ENCODE measurements at regions not wholly inside any gene's neighbourhood (a gene's known extent, or its start where the extent isn't known, plus 50 kb on each side); places are given as distances from the start of the nearest gene placed in this dataset.

DNA sequence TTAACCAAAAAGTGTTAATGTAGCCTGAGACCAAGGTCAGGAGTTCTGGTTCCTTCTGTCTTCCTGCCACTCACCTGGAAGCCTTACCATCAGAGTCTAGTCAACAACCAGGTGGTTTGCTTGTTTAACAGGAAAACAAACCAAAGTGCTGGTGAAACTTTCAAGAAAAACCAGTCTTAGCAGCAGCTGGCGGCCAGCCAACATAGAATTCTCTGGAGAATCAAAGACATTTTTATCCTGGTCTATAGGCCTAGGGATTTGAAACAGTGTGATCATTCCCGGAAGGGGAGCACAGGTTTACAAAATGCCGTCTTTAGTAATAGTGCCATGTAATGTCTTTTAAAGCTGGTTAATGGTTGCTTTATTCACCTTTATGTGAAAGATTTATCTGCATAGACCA, 146.6 kb upstream of the AKIRIN2 start:
- H3K27ac ChIP-seq, result no peak overlapping the region
- no peak for DNase-seq
- H3K4me3 ChIP-seq, result no peak overlapping the region
- WGBS, 3 donors, result 73 to 84% (median 76%) methylated on average over 3 of the region's 3 CpGs
- H3K27me3 ChIP-seq, result no peaks in the 10 kb centered on the region
- H3K36me3 ChIP-seq, result no peaks in the 10 kb centered on the region
- no peaks in the 10 kb centered on the region for H3K9me3 ChIP-seq
- TF ChIP-seq, protein P1, sequence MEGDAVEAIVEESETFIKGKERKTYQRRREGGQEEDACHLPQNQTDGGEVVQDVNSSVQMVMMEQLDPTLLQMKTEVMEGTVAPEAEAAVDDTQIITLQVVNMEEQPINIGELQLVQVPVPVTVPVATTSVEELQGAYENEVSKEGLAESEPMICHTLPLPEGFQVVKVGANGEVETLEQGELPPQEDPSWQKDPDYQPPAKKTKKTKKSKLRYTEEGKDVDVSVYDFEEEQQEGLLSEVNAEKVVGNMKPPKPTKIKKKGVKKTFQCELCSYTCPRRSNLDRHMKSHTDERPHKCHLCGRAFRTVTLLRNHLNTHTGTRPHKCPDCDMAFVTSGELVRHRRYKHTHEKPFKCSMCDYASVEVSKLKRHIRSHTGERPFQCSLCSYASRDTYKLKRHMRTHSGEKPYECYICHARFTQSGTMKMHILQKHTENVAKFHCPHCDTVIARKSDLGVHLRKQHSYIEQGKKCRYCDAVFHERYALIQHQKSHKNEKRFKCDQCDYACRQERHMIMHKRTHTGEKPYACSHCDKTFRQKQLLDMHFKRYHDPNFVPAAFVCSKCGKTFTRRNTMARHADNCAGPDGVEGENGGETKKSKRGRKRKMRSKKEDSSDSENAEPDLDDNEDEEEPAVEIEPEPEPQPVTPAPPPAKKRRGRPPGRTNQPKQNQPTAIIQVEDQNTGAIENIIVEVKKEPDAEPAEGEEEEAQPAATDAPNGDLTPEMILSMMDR (IDR thresholded peaks at IDR 0.05), result no peak
- TF ChIP-seq POLR2A (IDR thresholded peaks at IDR 0.05) (no peak), EP300 (IDR thresholded peaks at IDR 0.05) (no peak)
- no peaks in the 10 kb centered on the region for H3K4me1 ChIP-seq (ENCODE audit: insufficient read depth)
- intact Hi-C loops (cut with DNase I), result no loop called here

GRCh38 chr6:87847830-87848210, 145.8 kb upstream of the AKIRIN2 start:
- no peaks in the 10 kb centered on the region for H3K9me3 ChIP-seq
- H3K27me3 ChIP-seq, result no peaks in the 10 kb centered on the region
- no peaks in the 10 kb centered on the region for H3K36me3 ChIP-seq
- WGBS, 3 donors, result 93 to 98% (median 95%) methylated on average over 1 of the region's 1 CpG
- no peak for DNase-seq
- H3K4me1 ChIP-seq (ENCODE audit: insufficient read depth), result no peaks in the 10 kb centered on the region
- H3K27ac ChIP-seq, result no peak overlapping the region
- TF ChIP-seq, protein P1 (IDR thresholded peaks at IDR 0.05), result no peak
- TF ChIP-seq EP300 (IDR thresholded peaks at IDR 0.05), result no peak
- TF ChIP-seq POLR2A (IDR thresholded peaks at IDR 0.05), result no peak
- intact Hi-C loops (cut with DNase I), result no loop called here
- H3K4me3 ChIP-seq, result no peak overlapping the region

DNA sequence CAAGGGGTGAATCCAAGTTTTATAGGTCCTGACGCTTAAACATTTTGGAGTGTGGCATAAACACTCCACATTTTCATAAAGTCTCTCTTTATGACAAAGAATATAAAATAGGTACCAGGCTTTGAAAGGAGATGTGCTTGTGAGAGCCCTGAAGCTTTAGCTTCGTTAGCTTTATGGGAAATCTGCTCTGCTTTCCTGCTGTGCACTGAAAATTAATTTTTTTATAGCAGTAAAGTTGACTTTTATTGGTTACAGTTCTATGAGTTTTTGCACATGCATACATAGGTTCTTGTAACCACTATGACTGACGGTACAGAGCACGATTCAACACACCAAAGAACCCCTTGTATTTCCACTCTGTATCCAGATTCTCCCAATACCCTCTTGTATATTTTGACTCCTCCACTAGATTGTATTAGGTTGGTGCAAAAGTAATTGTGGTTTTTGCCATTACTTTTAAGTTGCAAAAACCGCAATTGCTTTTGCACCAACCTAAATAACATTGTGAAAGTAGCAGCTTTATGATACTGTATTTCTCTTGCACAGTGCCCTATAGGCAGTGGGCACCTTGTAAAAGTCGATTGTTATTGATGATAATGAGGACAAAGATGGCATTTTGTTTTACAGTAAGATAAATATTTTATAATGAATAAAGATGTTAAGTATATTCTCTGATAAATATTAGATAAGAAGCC, 145.2 kb upstream of the AKIRIN2 start:
- H3K27me3 ChIP-seq, result no peaks in the 10 kb centered on the region
- no peaks in the 10 kb centered on the region for H3K4me1 ChIP-seq (ENCODE audit: insufficient read depth)
- no peak for DNase-seq
- H3K9me3 ChIP-seq, result no peaks in the 10 kb centered on the region
- no peak overlapping the region for H3K27ac ChIP-seq
- intact Hi-C loops (cut with DNase I), result no loop called here
- 90 to 92% (median 90%) methylated on average over 6 of the region's 6 CpGs for WGBS, 3 donors
- TF ChIP-seq, protein P1 (IDR thresholded peaks at IDR 0.05), result no peak
- TF ChIP-seq POLR2A (IDR thresholded peaks at IDR 0.05) (no peak), EP300 (IDR thresholded peaks at IDR 0.05) (no peak)
- no peaks in the 10 kb centered on the region for H3K36me3 ChIP-seq
- no peak overlapping the region for H3K4me3 ChIP-seq

GRCh38 chr6:87846434-87846833, 144.4 kb upstream of the AKIRIN2 start:
- no peak for DNase-seq
- H3K4me1 ChIP-seq (ENCODE audit: insufficient read depth), result no peaks in the 10 kb centered on the region
- no peaks in the 10 kb centered on the region for H3K27me3 ChIP-seq
- intact Hi-C loops (cut with DNase I), result no loop called here
- H3K36me3 ChIP-seq, result no peaks in the 10 kb centered on the region
- no peak overlapping the region for H3K27ac ChIP-seq
- no peak for TF ChIP-seq POLR2A (IDR thresholded peaks at IDR 0.05)
- TF ChIP-seq EP300 (IDR thresholded peaks at IDR 0.05), result no peak
- TF ChIP-seq, protein P1 (IDR thresholded peaks at IDR 0.05), result no peak
- H3K9me3 ChIP-seq, result no peaks in the 10 kb centered on the region
- H3K4me3 ChIP-seq, result no peak overlapping the region

All from ovary (tissue), 7 donors.